HG02623 (cell line): ENCODE measurements at regions not wholly inside any gene's neighbourhood (a gene's known extent, or its start where the extent isn't known, plus 50 kb on each side); places are given as distances from the start of the nearest gene placed in this dataset.
"Not testable (repeated sequence)": the region's sequence is repeated elsewhere in the genome, so short reads cannot be mapped to it uniquely, and the experiment has no call there.

ENCODE experiments used
- ATAC-seq: cut with Tn5 transposase; IDR thresholded peaks from one replicate; pipeline ENCODE4 v1.9.1; 2021; ENCODE audit warnings: moderate library complexity; ENCODE audit not compliant: unreplicated experiment

DNA sequence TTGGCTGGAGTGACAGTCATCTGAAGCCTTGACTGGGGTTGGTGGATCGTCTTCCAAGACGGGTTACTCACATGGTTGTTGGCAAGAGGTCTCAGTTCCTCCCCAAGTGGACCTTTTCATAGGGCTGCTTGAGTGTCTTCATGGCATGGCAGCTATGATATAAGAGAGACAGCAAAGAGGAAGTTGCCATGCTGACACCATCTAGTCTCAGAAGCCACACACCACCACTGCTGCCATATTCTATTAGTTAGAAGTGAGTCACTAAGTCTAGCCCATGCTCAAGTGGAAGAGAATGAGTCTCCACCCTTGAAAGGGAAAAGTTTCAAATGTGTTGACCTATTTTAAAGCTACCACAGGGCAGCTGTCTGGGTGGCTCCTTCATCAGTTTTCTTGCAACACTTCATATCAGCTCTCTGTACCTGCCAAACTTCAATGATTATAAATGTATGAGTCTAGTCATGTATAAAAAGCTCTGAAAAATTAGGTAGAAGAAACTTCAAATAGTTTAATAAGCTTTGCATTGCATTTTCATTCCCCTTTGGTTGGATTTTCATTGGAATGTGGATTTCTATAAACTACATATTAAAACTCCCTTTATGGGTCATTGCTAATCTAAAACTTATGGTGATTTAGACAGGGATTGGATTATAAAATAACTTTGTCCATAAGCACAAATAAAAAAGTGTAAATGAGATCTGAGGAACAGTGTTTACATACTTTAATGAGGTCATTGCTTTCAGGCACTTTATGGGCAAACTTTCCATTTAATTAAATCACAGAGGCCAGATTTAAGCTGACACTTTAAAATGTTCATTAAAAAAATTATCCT lies 68.0 kb upstream of the ATXN3L start:
- ATAC-seq: no peak

DNA sequence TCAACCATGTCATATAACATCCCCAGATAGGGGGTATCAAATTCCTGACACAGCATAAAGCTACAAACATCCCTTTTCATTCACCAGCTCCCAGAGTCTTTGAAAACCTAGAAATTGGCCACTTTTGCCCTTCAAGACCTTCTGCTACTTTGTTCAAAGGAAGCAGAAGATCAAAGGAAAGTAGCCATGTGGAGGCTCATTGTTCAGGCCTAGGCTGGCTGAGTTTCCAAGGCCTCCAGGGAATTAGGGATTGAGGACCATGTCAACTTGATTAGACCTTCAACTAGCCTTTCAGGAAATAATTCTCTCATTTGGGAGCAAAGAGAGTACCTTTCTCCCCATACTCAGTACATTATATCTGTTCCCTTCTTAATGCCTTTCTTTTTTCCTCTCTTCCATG lies 66.8 kb upstream of the ATXN3L start:
- no peak for ATAC-seq

DNA sequence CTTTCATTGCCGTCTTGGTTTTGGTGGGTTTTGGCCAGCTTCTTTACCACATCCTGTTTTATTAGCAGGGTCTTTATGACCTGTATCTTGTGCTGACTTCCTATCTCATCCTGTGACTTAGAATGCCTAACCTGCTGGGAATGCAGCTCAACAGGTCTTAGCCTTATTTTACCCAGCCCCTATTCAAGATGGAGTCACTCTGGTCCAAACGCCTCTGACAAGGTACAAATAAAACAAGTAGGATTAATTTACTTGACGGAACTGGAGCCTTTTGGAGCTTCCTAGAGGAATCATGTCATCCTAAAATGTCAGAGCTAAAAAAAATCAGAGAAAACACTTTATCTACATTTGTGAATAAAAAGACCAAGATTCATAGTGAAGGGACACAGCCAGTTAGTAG lies 66.2 kb upstream of the ATXN3L start:
- ATAC-seq: no peak

DNA sequence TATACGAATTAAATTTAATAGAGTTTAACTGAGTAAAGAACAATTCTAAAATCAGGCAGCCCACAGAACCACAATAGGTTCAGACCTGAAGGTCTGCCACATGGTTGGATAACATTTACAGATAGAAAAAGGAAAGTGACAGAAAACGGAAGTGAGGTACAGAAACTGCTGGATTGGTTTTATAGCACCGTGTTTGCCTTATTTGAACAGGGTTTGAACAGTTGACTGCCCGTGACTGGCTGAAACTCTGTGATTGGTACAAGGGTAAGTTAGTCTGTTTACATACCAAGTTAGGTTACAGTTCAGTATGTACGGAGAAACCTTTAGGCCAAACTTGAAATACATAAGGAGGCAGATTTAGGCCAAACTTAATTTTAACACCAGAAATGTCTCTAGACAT lies 64.1 kb upstream of the ATXN3L start:
- ATAC-seq: no peak

DNA sequence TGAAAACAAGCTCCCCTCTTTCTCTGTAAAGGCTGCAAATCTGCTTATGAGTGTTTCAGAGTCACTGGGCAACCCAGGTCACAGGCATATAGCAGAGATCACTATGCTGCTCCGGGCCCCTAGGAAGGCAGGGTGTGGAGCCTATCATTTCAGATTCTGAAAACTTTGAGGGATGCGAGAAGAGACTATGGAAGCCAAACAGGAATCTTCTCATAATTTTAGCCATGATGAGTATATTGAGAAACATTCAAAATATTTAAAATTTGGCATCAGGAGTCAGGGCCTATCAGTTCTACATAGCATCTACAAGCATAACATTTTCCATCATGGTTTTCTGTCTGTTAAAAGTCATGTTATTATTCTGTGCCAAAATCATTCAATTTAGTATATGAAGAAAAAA lies 61.7 kb upstream of the ATXN3L start:
- ATAC-seq: no peak

DNA sequence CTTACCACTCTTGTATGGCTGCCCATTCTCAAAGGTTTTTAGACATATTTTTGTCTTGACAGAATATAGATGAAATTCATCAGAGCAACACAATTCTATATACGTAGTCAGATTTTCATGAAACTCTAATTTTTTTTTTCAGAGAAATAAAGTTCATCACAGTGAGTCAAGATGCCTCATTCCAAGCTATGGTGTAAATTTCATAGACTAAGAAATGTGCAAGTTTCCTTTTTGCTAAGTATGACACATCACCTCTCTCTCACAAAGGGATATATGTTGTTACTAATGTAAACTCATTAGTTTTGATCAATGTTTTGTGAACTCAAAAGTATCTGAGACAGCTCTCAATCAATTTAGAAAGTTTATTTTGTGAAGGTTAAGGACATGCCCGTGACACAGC lies 60.4 kb upstream of the ATXN3L start:
- ATAC-seq: no peak

DNA sequence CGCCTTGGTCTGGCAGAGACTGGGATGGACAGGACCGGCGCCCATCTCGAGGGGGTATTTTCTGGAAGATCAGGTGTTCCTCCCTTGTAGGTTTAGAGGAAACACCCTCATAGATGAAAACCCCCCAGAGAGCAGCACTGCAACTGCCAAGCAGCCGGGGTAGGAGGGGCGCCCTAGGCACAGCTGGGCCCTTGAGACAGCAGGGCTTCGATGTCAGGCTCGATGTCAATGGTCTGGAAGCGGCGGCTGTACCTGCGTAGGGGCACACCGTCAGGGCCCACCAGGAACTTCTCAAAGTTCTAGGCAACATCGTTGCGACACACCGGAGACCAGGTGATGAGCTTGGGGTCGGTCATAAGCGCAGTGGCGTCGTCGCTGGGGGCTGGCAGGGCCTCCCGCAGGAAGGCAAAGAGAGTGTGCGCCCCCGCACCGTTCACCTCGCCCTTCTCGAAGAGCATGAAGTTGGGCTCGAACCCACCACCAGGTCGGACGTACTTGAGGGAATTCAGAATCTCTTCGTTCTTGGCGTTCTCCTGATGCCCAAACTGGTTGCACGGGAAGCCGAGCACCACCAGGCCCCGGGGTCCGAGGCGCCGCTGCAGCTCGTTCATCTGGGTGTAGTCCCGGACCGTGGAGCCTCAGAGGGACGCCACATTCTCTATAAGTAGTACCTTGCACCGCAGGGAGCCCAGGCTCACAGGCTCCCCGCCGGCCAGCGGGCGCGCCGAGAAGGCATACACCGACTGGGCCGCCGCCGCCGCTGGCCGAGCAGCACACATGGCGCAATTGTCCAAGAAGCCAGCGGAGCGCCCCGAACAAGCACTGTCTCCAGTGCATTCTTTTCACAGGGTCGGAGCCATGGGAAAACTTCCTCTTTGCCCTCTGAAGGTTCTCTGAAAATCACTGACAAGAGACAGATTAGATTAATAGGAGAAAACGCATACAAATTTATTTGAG lies 59.0 kb upstream of the ATXN3L start:
- ATAC-seq: not testable (repeated sequence)

DNA sequence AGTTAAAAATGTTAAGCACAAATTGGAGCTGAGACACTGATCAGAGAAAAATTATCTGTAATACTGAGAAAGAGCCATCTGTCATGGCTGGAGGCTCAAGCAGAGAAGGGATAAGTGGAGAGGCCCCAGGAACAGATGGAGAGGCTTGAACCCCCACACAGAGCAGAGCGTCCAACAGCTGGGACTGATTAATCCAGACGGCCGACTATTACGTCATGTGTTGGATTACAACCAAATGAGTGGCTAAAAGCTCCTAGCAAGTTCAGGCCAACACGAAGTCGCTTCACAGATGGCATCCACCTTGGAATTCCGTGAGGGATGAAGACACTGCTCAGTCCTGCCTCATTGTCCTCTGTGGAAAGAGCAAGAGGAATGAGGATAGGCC lies 57.7 kb upstream of the ATXN3L start:
- no peak for ATAC-seq

DNA sequence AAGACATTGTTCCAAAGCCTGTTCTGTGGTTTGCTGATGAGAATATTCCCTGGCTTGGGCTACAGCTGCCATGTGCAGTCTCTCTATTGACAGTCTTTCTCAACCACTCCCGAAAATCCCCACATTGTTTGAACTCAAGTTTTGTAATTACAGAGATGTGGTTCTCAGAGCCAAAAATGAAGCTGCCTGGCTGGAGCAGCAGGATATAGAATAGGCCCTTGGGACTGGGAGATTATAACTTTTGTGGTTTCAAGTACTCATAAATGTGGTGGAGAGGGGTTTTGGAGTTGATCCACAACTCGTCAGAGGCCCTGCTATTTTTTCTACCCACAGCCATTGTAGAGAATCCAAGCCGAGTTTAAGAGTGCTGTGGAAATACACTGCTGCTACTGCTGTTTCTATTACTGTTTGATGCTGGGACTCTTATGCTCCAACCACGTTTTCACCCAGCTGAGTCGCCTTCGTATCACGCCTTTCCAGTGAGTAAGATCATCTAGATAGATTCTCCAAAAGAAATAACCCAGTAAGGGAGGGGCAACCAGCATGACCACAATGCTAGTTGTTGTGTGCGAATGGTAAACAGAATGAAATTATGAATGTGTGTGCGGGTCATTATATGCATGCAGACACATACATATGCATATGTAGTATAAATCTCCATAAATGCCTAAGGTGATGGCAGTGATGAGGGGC lies 57.1 kb upstream of the ATXN3L start:
- ATAC-seq: no peak

DNA sequence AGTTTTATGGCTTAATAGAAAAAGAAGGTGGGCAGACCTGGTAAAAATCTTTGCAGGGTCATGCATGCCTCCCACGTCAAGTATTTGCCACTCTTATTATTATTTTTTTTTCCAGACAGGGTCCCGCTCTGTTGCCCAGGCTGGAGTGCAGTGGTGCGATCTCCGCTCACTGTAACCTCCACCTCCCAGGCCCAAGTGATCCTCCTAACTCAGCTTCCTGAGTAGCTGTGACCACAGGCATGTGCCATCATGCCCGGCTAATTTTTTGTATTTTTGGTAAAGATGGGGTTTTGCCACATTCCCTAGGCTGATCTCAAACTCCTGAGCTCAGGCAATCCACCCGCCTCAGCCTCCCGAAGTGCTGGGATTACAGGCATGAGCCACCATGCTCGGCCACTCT lies 55.7 kb upstream of the ATXN3L start:
- ATAC-seq: not testable (repeated sequence)

DNA sequence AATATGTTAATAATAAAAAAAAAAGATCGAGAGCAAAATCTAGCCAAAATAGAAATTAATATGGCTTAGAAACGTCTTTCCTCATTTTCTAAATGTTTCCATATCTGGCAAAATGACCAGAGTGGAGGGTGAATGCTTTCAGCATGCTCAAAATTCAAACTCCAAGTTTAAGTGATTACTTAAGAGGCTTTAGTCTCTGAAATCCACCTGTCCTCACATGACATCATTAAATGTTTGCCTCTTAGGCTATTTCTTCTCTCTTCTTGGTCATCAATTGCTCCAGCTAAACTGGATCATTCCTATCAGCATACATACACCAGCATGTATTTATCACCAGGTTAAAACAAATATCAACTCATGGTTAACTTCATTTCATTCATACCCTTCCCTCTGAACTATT lies 54.5 kb upstream of the ATXN3L start:
- ATAC-seq: no peak

DNA sequence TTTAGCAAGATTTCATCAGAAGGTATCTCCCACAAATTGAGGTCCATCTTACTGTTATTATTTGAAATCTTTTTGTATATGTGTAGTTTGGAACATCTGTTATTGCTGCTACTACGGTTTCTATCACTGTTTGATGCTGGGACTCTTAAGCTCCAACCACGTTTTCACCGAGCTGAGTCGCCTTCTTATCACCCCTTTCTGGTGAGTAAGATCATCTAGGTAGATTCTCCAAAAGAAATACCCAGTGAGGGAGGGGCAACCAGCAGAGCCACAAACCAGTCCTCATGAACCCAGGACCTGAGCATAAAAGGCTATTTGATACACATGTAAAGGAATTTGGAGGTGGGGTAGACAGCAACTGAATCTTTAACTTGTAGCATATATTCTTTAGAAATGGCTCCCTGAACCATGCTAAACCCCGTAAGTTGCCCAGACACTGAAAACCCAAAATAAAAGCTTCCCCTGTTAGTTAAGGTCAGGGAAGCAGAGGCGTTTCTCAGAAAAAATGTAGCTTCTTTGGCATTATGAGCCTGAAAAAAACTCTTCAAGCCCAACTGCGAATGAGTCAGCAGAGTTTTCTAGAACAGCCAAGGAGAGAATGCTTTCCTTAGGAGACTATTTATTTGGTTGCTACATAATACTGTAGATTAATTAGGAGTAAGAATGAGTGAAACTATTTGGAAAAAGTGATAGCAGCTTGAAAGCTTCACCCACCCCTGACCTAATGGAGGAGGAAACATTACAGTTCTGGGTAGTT lies 53.8 kb upstream of the ATXN3L start:
- no peak for ATAC-seq

DNA sequence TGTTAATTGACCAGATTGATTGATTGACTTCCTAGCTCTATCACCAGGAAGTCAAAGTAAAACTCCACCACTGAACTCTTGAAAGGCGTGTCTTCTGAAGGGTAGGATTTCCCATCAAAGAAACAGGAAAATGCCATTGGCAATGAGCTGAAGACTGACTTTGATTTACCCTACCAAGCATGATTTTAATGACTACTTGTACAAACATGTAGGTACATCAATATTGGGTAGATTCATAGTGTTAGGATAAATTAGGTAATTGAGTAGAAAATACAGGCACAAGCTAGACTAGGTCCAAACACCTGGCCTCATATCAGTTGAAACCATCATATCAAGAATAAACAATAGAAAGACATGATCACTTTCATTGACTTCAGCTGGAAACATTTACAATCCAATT lies 53.2 kb upstream of the ATXN3L start:
- ATAC-seq: no peak

DNA sequence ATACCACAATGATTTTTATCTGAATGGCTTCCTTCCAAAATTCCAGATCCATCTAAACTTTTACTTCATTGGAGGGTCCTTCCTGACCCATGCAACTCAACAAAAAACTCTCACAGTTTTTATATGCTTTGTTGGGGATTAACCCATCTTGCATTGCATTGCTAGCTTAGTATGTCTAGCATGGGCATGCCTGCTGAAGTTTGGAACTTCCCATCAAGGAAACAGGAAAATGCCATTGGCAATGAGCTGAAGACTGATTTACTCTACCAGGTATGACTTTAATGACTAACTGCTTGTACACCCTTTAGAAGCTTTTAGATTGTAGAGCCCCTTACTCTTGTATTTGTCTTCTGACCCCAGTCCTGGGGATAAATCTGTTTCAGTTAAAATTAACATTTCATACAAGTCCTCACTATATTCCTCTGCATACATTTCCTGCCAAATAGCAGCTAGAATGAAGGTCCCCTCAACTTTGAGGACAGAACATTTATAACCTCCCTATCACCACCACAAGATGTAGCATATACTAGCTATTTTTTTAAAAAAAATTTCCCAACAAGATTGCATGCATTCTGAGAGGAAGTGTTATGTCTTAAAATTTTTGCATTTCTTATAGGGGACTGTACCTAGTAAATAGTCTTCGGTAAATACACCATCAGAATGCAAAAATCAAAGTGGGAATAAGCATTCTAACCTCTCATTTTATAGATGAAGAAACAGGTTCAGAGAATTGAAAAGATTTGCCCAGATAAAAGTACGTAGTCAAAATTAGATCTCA lies 52.5 kb upstream of the ATXN3L start:
- ATAC-seq: no peak

DNA sequence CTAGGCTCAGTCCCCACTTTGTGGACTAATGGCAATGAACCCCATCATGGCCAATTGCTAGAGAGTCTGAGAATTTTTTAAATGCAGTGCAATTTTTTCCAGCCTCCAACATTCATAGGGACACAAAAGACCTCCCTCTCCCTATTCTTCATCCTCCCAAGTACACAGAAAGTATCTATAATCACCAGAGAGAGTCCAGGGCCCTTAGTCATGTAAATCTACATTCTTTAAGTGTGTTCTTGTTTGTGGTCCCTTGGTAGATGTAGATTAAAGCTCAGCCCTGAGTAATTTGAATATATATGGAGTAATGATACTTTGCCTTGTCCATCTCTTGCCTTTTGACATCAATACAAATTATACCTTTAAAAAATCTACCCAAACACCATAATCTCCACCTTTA lies 51.3 kb upstream of the ATXN3L start:
- ATAC-seq: no peak

DNA sequence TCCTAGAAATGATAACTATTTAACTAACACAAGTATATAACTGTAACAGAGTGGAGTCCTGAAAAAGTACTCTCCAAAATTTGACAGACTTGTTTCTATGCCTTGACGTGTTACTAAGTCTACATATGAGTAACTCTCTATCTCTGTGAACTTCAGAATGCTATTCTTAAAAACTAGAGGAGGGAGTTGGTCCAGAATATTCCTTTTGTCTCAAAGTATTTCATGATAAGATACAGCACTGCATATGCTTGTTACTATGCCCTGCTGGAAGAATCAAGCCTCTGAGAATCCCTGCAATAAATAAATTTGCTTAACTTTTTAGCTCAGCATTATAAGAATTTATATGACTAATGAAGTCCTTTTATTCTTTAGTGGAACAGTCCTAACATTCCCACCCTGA lies 50.9 kb upstream of the ATXN3L start:
- ATAC-seq: no peak
